ENCODE measurements at regions not wholly inside any gene's neighbourhood (a gene's known extent, or its start where the extent isn't known, plus 50 kb on each side); places are given as distances from the start of the nearest gene placed in this dataset.

DNA sequence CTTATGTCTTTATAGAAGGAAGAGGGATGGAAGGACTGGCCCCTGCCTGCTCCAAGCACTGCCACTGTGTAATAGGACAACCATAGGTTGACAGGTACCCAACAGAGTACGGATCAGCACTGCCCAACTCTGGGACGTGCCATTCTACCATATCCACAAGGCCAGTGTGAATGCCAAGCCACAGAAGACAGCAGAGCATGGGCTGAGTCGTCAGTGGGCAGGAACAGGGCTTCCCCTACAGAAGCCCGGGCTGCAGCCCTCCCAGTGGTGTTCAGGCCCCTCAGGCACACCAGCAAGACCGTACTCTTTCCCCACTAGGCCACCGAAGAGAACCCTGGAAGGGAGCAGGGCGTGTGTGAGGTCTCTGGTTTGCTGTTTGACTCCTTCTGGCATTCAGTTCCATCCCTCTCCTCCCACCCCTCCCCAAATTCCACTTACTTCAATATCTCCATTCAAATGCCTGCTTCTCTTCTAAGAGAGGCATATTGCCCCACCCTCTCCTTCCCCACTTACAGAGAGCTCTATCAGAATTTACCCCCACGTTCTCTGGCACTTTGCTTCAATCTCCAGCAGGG, 209.4 kb downstream of the FOXO1 start:
- Histone ChIP-seq H3K4me3 (ENCODE audit: low read length) (no peak overlapping the region), H3K9ac (ENCODE audit: low read length) (no peak overlapping the region), H3K27me3 (ENCODE audit: control insufficient read depth, insufficient read depth, low read length) (no peaks in the 10 kb centered on the region), H3K36me3 (ENCODE audit: control insufficient read depth, insufficient read depth, low read length) (no peaks in the 10 kb centered on the region), H3K4me1 (ENCODE audit: control insufficient read depth, insufficient read depth, low read length) (no peaks in the 10 kb centered on the region), H3K9me3 (ENCODE audit: control insufficient read depth, low read length) (no peaks in the 10 kb centered on the region)

DNA sequence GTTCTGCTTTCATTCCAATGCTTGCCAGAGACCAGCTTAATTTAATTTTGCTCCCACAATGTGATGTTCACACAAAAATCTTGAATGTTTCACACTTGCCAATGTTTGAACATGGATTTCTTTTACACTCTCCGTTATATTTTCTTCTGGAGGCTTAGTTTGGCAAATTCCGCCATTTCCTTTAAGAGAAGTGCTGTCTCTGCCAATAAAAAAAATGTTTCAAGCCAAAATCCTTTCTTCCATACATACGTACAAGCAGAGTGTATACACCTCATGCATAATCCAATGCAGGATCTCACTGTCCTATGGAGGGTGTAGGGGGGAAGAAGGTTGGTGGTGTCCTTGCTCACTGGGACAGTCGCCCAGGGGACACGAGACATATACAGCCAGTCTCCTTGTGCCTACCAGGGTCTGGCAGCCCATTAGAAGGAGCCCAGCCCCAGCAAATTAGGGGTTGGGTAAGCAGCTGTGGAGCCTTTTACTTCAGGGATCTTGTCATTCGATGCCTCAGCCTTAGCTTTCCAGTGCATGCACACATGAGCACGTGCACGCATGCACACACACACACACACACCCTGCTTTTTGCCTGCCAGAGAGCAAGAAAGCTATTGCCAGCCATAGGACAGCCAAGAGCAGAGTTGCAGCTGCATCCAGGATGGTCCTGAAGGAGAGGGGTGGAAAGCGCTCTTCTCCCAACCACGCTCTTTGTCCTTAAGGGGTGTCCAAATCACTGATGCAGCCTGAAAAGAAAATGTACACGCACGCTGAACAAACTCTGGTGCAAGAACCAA, 208.3 kb downstream of the FOXO1 start:
- Histone ChIP-seq H3K9ac (ENCODE audit: low read length) (no peak overlapping the region), H3K4me3 (ENCODE audit: low read length) (no peak overlapping the region), H3K4me1 (ENCODE audit: control insufficient read depth, insufficient read depth, low read length) (no peaks in the 10 kb centered on the region), H3K9me3 (ENCODE audit: control insufficient read depth, low read length) (no peaks in the 10 kb centered on the region), H3K27me3 (ENCODE audit: control insufficient read depth, insufficient read depth, low read length) (no peaks in the 10 kb centered on the region), H3K36me3 (ENCODE audit: control insufficient read depth, insufficient read depth, low read length) (no peaks in the 10 kb centered on the region)

DNA sequence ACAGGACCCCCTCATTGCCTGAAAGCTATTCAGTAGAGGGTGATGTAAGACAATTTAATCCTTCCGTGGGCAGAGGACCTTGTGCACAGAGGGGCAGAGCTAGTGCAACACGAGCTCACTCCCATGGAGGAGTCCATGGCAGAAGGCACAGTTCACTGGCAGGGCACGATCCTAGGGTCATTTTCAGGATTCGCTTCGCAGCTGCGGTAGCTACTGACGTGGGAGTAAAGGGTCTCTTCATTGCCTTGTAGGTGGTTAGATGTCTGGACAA, 207.8 kb downstream of the FOXO1 start:
- H3K4me1 ChIP-seq (ENCODE audit: control insufficient read depth, insufficient read depth, low read length), result no peaks in the 10 kb centered on the region
- H3K4me3 ChIP-seq (ENCODE audit: low read length), result no peak overlapping the region
- no peaks in the 10 kb centered on the region for H3K36me3 ChIP-seq (ENCODE audit: control insufficient read depth, insufficient read depth, low read length)
- H3K9me3 ChIP-seq (ENCODE audit: control insufficient read depth, low read length), result no peaks in the 10 kb centered on the region
- H3K27me3 ChIP-seq (ENCODE audit: control insufficient read depth, insufficient read depth, low read length), result no peaks in the 10 kb centered on the region
- H3K9ac ChIP-seq (ENCODE audit: low read length), result no peak overlapping the region

DNA sequence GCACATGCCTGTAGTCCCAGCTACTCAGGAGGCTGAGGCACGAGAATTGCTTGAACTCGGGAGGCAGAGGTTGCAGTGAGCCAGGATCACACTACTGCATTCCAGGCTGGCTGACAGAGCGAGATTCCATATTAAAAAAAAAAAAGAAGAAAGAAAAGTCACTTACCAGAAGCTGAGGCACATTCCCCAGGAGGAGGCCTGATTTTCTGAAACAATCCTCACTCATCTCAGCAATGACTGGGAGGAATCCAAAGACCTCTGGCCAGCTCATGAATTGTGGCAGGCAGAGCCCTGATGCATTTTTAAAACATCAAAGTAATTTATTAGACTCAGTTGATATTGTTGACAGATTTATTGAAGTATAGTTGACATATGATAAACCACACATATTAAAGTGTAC, 206.3 kb downstream of the FOXO1 start:
- no peaks in the 10 kb centered on the region for H3K36me3 ChIP-seq (ENCODE audit: control insufficient read depth, insufficient read depth, low read length)
- H3K9me3 ChIP-seq (ENCODE audit: control insufficient read depth, low read length), result no peaks in the 10 kb centered on the region
- H3K4me3 ChIP-seq (ENCODE audit: low read length), result no peak overlapping the region
- H3K9ac ChIP-seq (ENCODE audit: low read length), result no peak overlapping the region
- no peaks in the 10 kb centered on the region for H3K27me3 ChIP-seq (ENCODE audit: control insufficient read depth, insufficient read depth, low read length)
- H3K4me1 ChIP-seq (ENCODE audit: control insufficient read depth, insufficient read depth, low read length), result no peaks in the 10 kb centered on the region

DNA sequence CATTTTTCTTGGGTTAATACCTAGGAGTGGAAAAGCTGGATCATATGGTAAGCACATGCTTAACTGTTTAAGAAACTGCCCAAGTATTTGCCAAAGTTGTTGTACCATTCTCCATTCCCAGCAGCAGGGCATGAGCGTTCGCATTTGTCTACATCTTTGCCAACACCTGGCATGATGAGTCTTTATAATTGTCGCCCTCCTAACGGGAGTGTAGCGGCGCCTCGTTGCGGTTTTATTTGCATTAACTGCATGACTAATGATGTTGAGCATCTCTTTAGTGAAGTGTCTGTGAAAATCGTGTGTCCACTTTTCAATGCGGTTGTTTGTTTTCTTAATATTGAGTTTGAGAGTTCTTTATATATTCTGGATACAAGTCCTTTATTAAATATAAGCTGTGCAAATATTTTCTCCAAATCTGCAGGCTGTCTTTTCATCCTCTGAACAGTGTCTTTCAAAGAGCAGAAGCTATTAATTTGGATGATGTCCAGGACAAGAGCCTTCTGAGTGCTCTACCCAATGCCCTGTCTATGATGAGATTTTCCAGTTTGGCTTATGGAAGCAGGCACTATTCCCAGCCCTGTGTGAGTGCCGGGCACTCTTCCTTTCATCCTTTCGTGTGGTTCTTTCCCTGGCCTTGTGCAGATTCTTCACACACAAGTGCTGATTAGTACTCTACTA, 202.0 kb downstream of the FOXO1 start:
- H3K9me3 ChIP-seq (ENCODE audit: control insufficient read depth, low read length), result no peaks in the 10 kb centered on the region
- no peaks in the 10 kb centered on the region for H3K27me3 ChIP-seq (ENCODE audit: control insufficient read depth, insufficient read depth, low read length)

GRCh38 chr13:40465015-40465390, 201.4 kb downstream of the FOXO1 start:
- H3K36me3 ChIP-seq (ENCODE audit: control insufficient read depth, insufficient read depth, low read length), result no peaks in the 10 kb centered on the region
- H3K9ac ChIP-seq (ENCODE audit: low read length), result no peak overlapping the region
- no peak overlapping the region for H3K4me3 ChIP-seq (ENCODE audit: low read length)
- H3K4me1 ChIP-seq (ENCODE audit: control insufficient read depth, insufficient read depth, low read length), result no peaks in the 10 kb centered on the region
- H3K27me3 ChIP-seq (ENCODE audit: control insufficient read depth, insufficient read depth, low read length), result no peaks in the 10 kb centered on the region
- no peaks in the 10 kb centered on the region for H3K9me3 ChIP-seq (ENCODE audit: control insufficient read depth, low read length)

More for the DNA sequence above, 202.0 kb downstream of the FOXO1 start:
- Histone ChIP-seq H3K9ac (ENCODE audit: low read length) (no peak overlapping the region), H3K4me1 (ENCODE audit: control insufficient read depth, insufficient read depth, low read length) (no peaks in the 10 kb centered on the region), H3K4me3 (ENCODE audit: low read length) (no peak overlapping the region), H3K36me3 (ENCODE audit: control insufficient read depth, insufficient read depth, low read length) (no peaks in the 10 kb centered on the region)

DNA sequence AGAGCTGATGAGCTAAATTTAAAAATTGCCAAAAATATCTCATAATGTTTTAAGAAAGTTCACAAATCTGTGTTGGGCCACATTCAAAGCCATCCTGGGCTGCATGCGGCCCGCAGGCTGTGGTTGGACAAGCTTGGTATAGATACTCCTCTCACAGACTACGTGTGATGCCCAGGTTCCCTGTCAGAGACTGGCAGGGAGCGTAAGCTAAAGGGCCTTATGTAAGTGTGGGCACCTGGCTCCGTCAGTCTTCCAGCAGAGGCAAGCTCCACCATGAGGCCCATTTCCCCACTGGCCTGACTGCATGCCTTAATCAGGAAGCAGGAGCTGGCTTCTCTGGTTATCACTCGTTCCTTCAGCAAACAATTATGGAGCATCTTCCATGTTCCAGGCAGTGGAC, 200.2 kb downstream of the FOXO1 start:
- no peaks in the 10 kb centered on the region for H3K36me3 ChIP-seq (ENCODE audit: control insufficient read depth, insufficient read depth, low read length)
- H3K9ac ChIP-seq (ENCODE audit: low read length), result no peak overlapping the region
- H3K4me3 ChIP-seq (ENCODE audit: low read length), result no peak overlapping the region

GRCh38 chr13:40468227-40468838, 198.1 kb downstream of the FOXO1 start:
- Histone ChIP-seq H3K9me3 (ENCODE audit: control insufficient read depth, low read length) (no peaks in the 10 kb centered on the region), H3K9ac (ENCODE audit: low read length) (no peak overlapping the region), H3K36me3 (ENCODE audit: control insufficient read depth, insufficient read depth, low read length) (no peaks in the 10 kb centered on the region), H3K4me3 (ENCODE audit: low read length) (no peak overlapping the region), H3K4me1 (ENCODE audit: control insufficient read depth, insufficient read depth, low read length) (no peaks in the 10 kb centered on the region), H3K27me3 (ENCODE audit: control insufficient read depth, insufficient read depth, low read length) (no peaks in the 10 kb centered on the region)

More for the DNA sequence above, 200.2 kb downstream of the FOXO1 start:
- Histone ChIP-seq H3K9me3 (ENCODE audit: control insufficient read depth, low read length) (no peaks in the 10 kb centered on the region), H3K4me1 (ENCODE audit: control insufficient read depth, insufficient read depth, low read length) (no peaks in the 10 kb centered on the region), H3K27me3 (ENCODE audit: control insufficient read depth, insufficient read depth, low read length) (no peaks in the 10 kb centered on the region)

DNA sequence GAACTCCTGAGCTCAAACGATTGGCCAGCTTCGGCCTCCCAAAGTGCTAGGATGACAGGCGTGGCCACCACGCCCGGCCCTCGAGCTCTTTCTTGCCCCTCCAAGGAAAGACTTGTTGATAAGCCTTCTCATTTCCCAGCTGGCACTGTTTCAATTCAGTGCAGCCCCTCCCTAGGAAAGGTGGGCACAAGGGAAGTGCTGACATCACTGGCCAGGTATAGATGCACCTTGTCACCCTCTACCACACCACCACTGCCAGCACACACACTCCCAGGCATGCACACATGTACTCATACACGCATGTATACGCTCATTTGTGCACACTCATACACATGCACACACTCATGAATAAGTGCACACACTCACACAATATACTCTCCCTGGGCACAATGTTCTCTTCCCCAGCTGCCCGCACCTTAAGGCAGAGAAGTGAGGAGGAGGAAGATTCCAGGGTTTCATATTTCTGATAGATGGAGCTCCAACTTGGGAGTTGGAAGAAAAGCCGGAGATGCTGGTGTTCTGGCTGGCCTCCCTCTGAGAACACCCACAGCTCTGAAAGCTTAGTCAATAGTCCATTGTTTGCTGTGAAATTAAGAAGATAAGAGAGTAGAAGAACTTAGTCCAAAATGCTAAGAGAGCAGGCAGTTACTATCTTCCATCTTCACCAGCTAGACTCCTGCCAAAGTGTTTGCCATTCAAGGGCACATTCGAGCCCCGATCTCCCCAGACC, 196.7 kb downstream of the FOXO1 start:
- Histone ChIP-seq H3K27me3 (ENCODE audit: control insufficient read depth, insufficient read depth, low read length) (no peaks in the 10 kb centered on the region), H3K9me3 (ENCODE audit: control insufficient read depth, low read length) (no peaks in the 10 kb centered on the region), H3K4me3 (ENCODE audit: low read length) (no peak overlapping the region), H3K36me3 (ENCODE audit: control insufficient read depth, insufficient read depth, low read length) (no peaks in the 10 kb centered on the region), H3K4me1 (ENCODE audit: control insufficient read depth, insufficient read depth, low read length) (no peaks in the 10 kb centered on the region), H3K9ac (ENCODE audit: low read length) (no peak overlapping the region)

DNA sequence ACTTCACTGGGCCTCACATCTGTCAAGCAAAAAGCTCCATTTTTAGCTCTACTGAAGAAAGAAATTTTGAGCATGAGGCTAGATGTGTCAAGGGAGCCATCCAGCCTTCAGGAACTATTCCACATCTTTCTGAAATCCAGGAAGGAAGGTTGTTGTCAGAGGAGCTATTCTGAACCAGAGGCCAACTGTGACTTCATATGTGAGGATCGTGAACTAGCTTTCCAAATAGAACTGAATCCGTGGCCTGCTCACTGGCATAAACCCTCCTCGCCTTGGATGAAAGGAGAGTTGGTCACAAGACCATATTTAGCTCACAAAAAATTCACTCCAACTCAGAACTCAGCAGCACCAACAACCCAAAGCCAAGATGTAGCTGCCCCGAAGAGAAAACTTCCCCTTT, 195.8 kb downstream of the FOXO1 start:
- H3K4me1 ChIP-seq (ENCODE audit: control insufficient read depth, insufficient read depth, low read length), result no peaks in the 10 kb centered on the region
- H3K4me3 ChIP-seq (ENCODE audit: low read length), result no peak overlapping the region
- H3K9ac ChIP-seq (ENCODE audit: low read length), result no peak overlapping the region
- no peaks in the 10 kb centered on the region for H3K9me3 ChIP-seq (ENCODE audit: control insufficient read depth, low read length)
- no peaks in the 10 kb centered on the region for H3K27me3 ChIP-seq (ENCODE audit: control insufficient read depth, insufficient read depth, low read length)
- no peaks in the 10 kb centered on the region for H3K36me3 ChIP-seq (ENCODE audit: control insufficient read depth, insufficient read depth, low read length)

- no peaks in the 10 kb centered on the region for H3K27me3 ChIP-seq (ENCODE audit: control insufficient read depth, insufficient read depth, low read length)
- H3K36me3 ChIP-seq (ENCODE audit: control insufficient read depth, insufficient read depth, low read length), result no peaks in the 10 kb centered on the region
- H3K9me3 ChIP-seq (ENCODE audit: control insufficient read depth, low read length), result no peaks in the 10 kb centered on the region
- H3K4me1 ChIP-seq (ENCODE audit: control insufficient read depth, insufficient read depth, low read length), result no peaks in the 10 kb centered on the region
- no peak overlapping the region for H3K4me3 ChIP-seq (ENCODE audit: low read length)
- H3K9ac ChIP-seq (ENCODE audit: low read length), result no peak overlapping the region
Observed at GRCh38 chr13:40471076-40471475, 195.4 kb downstream of the FOXO1 start.

- Histone ChIP-seq H3K36me3 (ENCODE audit: control insufficient read depth, insufficient read depth, low read length) (no peaks in the 10 kb centered on the region), H3K4me3 (ENCODE audit: low read length) (no peak overlapping the region), H3K9me3 (ENCODE audit: control insufficient read depth, low read length) (no peaks in the 10 kb centered on the region), H3K4me1 (ENCODE audit: control insufficient read depth, insufficient read depth, low read length) (peaks cover 4% of the 10 kb centered on the region), H3K27me3 (ENCODE audit: control insufficient read depth, insufficient read depth, low read length) (no peaks in the 10 kb centered on the region), H3K9ac (ENCODE audit: low read length) (no peak overlapping the region)
Observed at GRCh38 chr13:40471911-40472310, 194.5 kb downstream of the FOXO1 start.
